PC-3 (cell line): ENCODE measurements at regions not wholly inside any gene's neighbourhood (a gene's known extent, or its start where the extent isn't known, plus 50 kb on each side); places are given as distances from the start of the nearest gene placed in this dataset.
"Not testable (repeated sequence)": the region's sequence is repeated elsewhere in the genome, so short reads cannot be mapped to it uniquely, and the experiment has no call there.

Source experiments
- EZH2 ChIP-seq: fragments of 300-600 bp; sonication (generic); IDR thresholded peaks from one replicate; pipeline ENCODE4 v1.6.1; 2017; ENCODE audit warnings: antibody characterized with exemption, mild to moderate bottlenecking, low read length; ENCODE audit not compliant: unreplicated experiment
- EZH2phosphoT487 ChIP-seq: fragments of 300-600 bp; sonication (generic); IDR thresholded peaks from 2 replicates; pipeline ENCODE4 v1.6.1; 2018; ENCODE audit warnings: mild to moderate bottlenecking, antibody characterized with exemption, low read length, borderline replicate concordance
- TF ChIP-seq, protein P1 (sequence below): fragments of 300-600 bp; sonication (generic); conservative IDR thresholded peaks from 2 replicates; pipeline ENCODE4 v1.5.1; 2017; ENCODE audit warnings: antibody characterized with exemption, low read depth, mild to moderate bottlenecking, low read length

DNA sequence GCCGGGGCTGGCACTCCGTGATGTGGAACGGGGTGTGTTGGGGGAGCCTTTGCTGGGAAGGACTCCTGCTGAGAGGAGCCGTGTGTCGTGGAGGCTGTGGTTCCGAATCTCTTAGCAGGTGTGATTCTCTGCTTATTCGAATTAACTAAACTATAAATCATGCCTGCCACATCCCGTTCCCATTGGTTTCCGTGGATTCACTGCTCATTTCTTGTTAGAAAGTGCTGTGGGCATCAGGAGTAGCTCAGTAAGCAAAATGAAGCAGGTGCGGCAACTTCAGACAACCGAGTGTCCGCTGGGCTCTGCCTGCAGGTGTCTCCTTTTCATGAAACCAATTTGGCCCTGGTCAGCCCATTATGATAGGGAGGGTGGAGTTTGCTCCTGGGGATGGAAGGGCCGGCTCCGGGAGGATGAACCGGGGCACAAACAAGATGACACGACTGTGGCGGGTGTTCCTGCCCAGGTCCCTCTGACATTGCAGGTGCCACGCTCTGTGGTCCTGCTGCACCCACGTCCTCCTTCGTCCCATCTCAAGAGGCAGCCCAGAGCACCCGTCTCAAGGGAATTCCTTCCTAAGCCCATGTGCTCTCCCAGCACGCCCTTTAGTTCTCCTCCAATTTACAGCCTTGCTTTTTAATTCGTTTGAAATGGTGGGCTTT, 251.7 kb downstream of the ADGRD1 start:
- TF ChIP-seq, protein P1, sequence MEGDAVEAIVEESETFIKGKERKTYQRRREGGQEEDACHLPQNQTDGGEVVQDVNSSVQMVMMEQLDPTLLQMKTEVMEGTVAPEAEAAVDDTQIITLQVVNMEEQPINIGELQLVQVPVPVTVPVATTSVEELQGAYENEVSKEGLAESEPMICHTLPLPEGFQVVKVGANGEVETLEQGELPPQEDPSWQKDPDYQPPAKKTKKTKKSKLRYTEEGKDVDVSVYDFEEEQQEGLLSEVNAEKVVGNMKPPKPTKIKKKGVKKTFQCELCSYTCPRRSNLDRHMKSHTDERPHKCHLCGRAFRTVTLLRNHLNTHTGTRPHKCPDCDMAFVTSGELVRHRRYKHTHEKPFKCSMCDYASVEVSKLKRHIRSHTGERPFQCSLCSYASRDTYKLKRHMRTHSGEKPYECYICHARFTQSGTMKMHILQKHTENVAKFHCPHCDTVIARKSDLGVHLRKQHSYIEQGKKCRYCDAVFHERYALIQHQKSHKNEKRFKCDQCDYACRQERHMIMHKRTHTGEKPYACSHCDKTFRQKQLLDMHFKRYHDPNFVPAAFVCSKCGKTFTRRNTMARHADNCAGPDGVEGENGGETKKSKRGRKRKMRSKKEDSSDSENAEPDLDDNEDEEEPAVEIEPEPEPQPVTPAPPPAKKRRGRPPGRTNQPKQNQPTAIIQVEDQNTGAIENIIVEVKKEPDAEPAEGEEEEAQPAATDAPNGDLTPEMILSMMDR: not testable (repeated sequence)
- not testable (repeated sequence) for TF ChIP-seq EZH2, EZH2phosphoT487
